HCEC 1CT (cell line): ENCODE measurements at regions not wholly inside any gene's neighbourhood (a gene's known extent, or its start where the extent isn't known, plus 50 kb on each side); places are given as distances from the start of the nearest gene placed in this dataset.
"Not testable (repeated sequence)": the region's sequence is repeated elsewhere in the genome, so short reads cannot be mapped to it uniquely, and the experiment has no call there.

Experiments
- DNase-seq: peaks from one replicate; pipeline ENCODE4 v3.0.0-alpha.2; 2017

- DNase-seq = no peak
Measured at GRCh38 chr14:83162361-83162929, 1628.8 kb upstream of the SEL1L start.

DNA sequence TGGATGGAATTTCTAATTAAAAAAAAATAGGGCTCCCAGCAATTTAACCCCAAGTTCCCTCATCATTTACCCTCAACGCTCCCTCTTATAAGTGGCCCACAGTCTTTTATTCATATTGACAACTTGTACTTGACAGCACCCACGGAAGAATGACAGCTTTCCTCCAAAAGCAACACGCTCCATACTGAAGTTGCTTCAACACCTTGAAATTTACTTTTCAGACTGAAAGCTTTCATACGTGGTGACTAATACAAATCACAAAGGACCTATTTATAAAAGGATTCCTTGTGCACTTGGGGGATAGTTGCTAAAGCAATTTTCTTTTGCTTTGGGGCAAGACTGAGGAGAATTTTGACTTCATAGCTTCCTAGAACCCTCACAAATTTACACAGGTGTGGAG lies 1629.4 kb upstream of the SEL1L start:
- DNase-seq = no peak

GRCh38 chr14:83164016-83164415 lies 1630.4 kb upstream of the SEL1L start:
- DNase-seq = peak; percentile 21

- no peak for DNase-seq
Measured at GRCh38 chr14:83164591-83164990, 1630.9 kb upstream of the SEL1L start.

GRCh38 chr14:83170165-83170564 lies 1636.5 kb upstream of the SEL1L start:
- DNase-seq = no peak

DNA sequence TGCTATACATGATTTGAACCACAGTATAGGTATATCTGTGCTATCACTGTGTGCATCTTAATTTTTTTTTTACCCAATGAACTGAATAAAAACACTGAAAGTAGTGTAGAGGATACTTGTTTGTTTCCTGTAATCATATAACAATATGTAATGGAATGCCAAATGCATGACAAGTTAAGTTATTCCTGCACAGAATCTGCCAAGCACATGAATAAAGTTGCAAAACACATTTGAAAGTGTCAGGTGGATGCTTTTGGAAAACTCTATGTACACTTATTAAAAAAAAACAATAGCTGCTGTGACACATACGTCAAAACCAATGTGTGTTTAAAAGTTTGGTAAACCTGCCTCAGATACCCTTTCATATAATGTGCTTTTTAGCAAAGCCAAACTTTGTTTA lies 1638.1 kb upstream of the SEL1L start:
- no peak for DNase-seq

GRCh38 chr14:83172363-83172762 lies 1638.7 kb upstream of the SEL1L start:
- DNase-seq = peak; percentile 4

DNA sequence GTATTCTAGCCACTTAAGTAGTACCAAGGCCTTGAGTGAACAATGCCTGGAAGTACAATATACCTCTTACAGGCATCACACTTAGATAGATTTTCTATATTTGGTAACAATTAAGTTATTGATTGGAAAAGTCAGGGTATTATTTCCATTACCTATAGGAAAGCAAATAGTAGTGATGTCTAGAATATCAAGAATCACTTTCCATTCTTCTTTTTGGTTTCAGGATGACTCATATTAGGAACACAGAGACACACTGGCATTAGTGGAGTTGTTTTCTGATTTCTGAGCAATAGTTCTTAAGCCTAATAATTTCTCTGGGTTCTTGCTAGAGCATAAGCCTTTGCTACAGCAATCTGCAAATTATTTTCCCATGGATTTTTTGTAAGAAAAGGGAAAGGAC lies 1640.0 kb upstream of the SEL1L start:
- no peak for DNase-seq

DNA sequence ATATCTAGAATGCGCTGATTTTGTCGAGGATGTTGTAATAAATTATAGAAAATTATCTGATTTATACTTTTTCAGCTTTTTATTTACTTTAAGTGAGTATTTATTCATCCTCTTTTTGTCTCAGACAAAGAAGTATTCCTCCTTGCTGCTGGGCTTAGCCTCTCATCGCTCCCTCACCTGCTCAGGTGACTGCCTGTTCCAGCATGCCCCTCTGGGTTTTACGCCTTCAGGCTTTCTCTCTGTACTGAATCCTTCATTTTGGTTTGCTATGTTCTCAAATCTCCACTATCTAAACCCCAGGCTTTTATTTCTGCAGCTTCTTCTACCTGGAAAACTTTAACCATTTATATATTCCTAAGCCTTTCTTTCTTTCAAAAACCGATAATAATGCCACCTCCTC lies 1650.9 kb upstream of the SEL1L start:
- no peak for DNase-seq

DNA sequence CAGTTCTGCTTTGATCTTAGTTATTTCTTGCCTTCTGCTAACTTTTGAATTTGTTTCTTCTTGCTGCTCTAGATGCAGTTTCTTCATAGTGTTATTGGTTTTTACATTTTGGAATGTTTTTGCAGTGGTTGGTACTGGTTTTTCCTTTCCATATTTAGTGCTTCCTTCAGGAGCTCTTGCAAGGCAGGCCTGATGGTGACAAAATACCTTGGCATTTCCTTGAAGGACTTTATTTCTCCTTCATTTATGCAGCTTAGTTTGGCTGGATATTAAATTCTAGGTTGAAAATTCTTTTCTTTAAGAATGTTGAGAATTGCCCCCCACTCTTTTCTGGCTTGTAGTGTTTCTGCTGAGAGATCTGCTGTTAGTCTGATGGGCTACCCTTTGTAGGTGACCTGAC lies 1654.7 kb upstream of the SEL1L start:
- not testable (repeated sequence) for DNase-seq

GRCh38 chr14:83196236-83196635 lies 1662.6 kb upstream of the SEL1L start:
- no peak for DNase-seq

GRCh38 chr14:83197271-83197670 lies 1663.6 kb upstream of the SEL1L start:
- DNase-seq = no peak

- DNase-seq = no peak
Measured at GRCh38 chr14:83207550-83207949, 1673.9 kb upstream of the SEL1L start.

GRCh38 chr14:83208341-83208740 lies 1674.7 kb upstream of the SEL1L start:
- DNase-seq = no peak

GRCh38 chr14:83217492-83217891 lies 1683.8 kb upstream of the SEL1L start:
- peak; percentile 25 for DNase-seq

GRCh38 chr14:83247924-83248639 lies 1714.4 kb upstream of the SEL1L start:
- DNase-seq = no peak

GRCh38 chr14:83251402-83251801 lies 1717.7 kb upstream of the SEL1L start:
- no peak for DNase-seq

DNA sequence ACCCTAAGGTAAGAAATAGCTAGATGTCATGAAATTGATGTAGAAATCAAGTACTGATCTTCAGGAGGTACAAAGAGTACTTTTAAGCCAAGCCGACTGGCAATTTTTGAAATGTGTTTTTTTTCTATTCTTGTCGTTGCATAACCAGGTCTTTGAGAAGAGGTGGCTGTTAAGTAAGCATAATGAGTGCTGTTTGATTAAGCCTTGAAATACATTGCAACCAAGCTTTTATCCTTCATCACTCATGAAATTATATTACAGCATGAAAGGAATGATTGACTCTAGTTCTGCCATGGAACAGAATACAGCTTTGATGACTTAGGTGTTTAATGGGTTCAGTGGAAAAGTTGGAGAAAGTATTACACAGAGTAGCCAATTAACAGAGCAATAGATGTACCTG lies 1720.2 kb upstream of the SEL1L start:
- no peak for DNase-seq

DNA sequence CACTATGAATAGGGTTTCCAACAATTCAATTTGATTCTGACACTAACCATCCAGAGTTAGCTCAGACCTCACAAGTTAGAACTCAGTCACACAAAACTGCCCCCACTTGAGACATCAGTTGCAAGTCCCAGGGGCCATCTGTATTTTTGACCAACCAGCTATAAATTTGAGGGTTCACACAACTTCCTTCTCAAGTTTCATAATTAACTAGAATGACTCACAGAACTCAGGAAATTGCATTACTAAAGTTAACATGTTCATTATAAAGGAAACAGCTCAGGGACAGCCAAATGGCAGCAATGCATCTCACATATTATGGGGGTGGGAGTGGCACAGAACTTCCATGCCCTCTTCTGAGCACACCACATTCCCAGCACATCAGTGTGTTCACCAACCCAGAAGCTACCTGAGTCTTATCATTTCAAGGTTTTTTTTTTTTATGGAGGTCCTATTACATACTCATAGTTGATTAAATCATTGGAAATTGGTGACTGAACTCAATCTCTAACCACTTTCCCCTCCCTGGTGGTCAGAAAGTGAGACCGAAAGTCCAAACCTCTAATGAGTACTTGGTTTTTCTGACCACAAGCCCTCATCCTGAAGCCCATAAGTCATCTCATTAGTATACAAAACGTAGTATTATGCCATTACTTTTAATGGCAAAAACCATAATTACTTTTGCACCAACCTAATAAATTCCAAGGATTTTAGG lies 1721.5 kb upstream of the SEL1L start:
- peak; percentile 5 for DNase-seq

GRCh38 chr14:83255727-83256090 lies 1722.1 kb upstream of the SEL1L start:
- no peak for DNase-seq

GRCh38 chr14:83257466-83258439 lies 1724.1 kb upstream of the SEL1L start:
- no peak for DNase-seq

- no peak for DNase-seq
Measured at GRCh38 chr14:83260751-83261150, 1727.1 kb upstream of the SEL1L start.

DNA sequence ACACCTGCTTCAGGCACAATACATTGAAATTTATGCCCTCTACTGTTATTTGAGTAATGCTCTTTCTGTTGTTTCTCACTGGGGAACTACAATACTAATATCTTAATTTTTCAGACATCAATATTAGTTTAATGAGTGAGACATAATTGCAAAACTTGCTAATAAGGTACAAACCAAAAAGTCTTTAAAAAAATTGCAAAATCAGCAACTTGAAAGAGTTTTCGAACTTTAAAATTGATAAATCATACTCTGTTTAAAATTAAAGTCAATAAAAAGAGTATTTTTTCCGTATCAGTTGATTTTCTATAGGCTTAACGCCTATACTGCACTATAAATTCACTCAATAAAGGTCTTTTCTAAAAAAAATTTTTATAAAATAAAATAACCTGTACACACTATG lies 1735.9 kb upstream of the SEL1L start:
- DNase-seq = no peak
